Heart right ventricle (tissue), 16 donors: ENCODE measurements at regions not wholly inside any gene's neighbourhood (a gene's known extent, or its start where the extent isn't known, plus 50 kb on each side); places are given as distances from the start of the nearest gene placed in this dataset.

Experiments
- ATAC-seq, 8 donors: fragments of 200-7000 bp; cut with Tn5 transposase; one replicate each; pipeline ENCODE4 v1.9.1; 2020; ENCODE audit warnings: mild to moderate bottlenecking in 8 of 8, moderate library complexity in 8 of 8, moderate number of reproducible peaks in 1 of 8
- DNase-seq, 2 donors: peaks; one replicate each; pipeline ENCODE4 v3.0.0-alpha.2; 2020
- H3K27ac ChIP-seq, 10 donors: fragments of 200-600 bp; sonication (generic) in 2 of 10; one replicate each; pipeline versions ENCODE4 v1.5.0 to v1.8.0; 2020 to 2022; ENCODE audit warnings: mild to moderate bottlenecking in 3 of 10
- H3K27me3 ChIP-seq, 7 donors: fragments of 200-600 bp; one replicate each; pipeline ENCODE4 v1.8.0; 2021 to 2022; ENCODE audit warnings: mild to moderate bottlenecking in 2 of 7
- H3K36me3 ChIP-seq, 9 donors: fragments of 200-600 bp; sonication (generic) in 1 of 9; one replicate each; pipeline versions ENCODE4 v1.5.0 to v1.8.0; 2020 to 2022; ENCODE audit warnings: mild to moderate bottlenecking in 2 of 9
- H3K4me1 ChIP-seq, 9 donors: fragments of 200-600 bp; sonication (generic) in 1 of 9; one replicate each; pipeline versions ENCODE4 v1.5.0 to v1.8.0; 2020 to 2022; ENCODE audit warnings: mild to moderate bottlenecking in 4 of 9
- H3K4me3 ChIP-seq, 10 donors: fragments of 200-600 bp; sonication (generic) in 2 of 10; one replicate each; pipeline versions ENCODE4 v1.5.0 to v1.8.0; 2020 to 2022; ENCODE audit warnings: mild to moderate bottlenecking in 7 of 10, moderate library complexity in 2 of 10
- H3K9me3 ChIP-seq, 11 donors: fragments of 200-600 bp in 10 of 11; sonication (generic) in 2 of 11; one replicate each; pipeline versions ENCODE4 v1.5.0 to v1.8.0; 2013 to 2022; ENCODE audit warnings: mild to moderate bottlenecking in 2 of 11, control low read depth in 1 of 11, moderate library complexity in 1 of 11
- WGBS, 2 donors: extraction: QIAGEN DNeasy Blood & Tissue Kit; methylation state at CpG; one replicate each; pipeline ENCODE4 v1.1.7; 2013; ENCODE audit warnings: inconsistent platforms in 1 of 2; 5-methylcytosine and 5-hydroxymethylcytosine counted together
- intact Hi-C, 10 donors: fragments of 100-400 bp; cut with DNase I; formaldehyde crosslinking; loops; one replicate each; pipeline versions ENCODE4 v1.11.1 to v1.14.2; 2022
- TF ChIP-seq, protein P1 (sequence below), 9 donors: fragments of 200-600 bp; sonication (generic) in 2 of 9; IDR thresholded peaks; one replicate each; pipeline versions ENCODE4 v1.5.0 to v1.8.0; 2021 to 2022; ENCODE audit warnings: antibody characterized with exemption in 9 of 9, mild to moderate bottlenecking in 5 of 9, moderate library complexity in 1 of 9
- donor health status: Arrhythmogenic right ventricular cardiomyopathy.
- donor health status: ischemic (EF 13 %, LVEDD 7.1; RV severe dilation, severe dysfunction).
- donor health status: healthy with polysubstance abuse.
- donor health status: DM: no; HTN: yes; CAD: no.
- donor health status: DM: no; HTN: no; CAD: no.
- donor health status: ischemic (EF 25% LVEDD 6.9; RV normal size, moderate dysfunction).
- donor health status: ischemic (EF 25% LVEDD 5.7; RV mildly dilated, moderate dysfunction).
- donor health status: healthy.
- donor health status: DM: yes; HTN: yes; CAD: no.
- donor health status: Ischemic cardiomyopathy.
- donor health status: ischemic (EF 35%, LVEDD 5.7; RV mildly dilated, moderate dysfunction).
- donor health status: nonischemic (EF 11% LVEDD 7.7; RV severe dilation, severe dysfunction).
- donor health status: DM: yes; HTN: yes; CAD: no.
- donor health status: PGD.
- donor health status: ischemic (EF 29% LVEDD 5.4; RV normal size, mild dysfunction).
- donor health status: nonischemic (EF 23%, LVEDD 6.1; RV moderate dilation, normal function).

GRCh38 chr11:80346353-80347059 is 905.7 kb upstream of the TENM4 start:
- ATAC-seq: peak in 1 of 8 donors; percentile 41
- Histone ChIP-seq H3K36me3 (no peaks in the 10 kb centered on the region), H3K4me3 (no peak overlapping the region), H3K4me1 (no peaks in the 10 kb centered on the region), H3K27ac (no peak overlapping the region), H3K9me3 (no peaks in the 10 kb centered on the region), H3K27me3 (no peaks in the 10 kb centered on the region)
- TF ChIP-seq, protein P1, sequence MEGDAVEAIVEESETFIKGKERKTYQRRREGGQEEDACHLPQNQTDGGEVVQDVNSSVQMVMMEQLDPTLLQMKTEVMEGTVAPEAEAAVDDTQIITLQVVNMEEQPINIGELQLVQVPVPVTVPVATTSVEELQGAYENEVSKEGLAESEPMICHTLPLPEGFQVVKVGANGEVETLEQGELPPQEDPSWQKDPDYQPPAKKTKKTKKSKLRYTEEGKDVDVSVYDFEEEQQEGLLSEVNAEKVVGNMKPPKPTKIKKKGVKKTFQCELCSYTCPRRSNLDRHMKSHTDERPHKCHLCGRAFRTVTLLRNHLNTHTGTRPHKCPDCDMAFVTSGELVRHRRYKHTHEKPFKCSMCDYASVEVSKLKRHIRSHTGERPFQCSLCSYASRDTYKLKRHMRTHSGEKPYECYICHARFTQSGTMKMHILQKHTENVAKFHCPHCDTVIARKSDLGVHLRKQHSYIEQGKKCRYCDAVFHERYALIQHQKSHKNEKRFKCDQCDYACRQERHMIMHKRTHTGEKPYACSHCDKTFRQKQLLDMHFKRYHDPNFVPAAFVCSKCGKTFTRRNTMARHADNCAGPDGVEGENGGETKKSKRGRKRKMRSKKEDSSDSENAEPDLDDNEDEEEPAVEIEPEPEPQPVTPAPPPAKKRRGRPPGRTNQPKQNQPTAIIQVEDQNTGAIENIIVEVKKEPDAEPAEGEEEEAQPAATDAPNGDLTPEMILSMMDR (IDR thresholded peaks at IDR 0.05): no peak
- intact Hi-C loops: no loop called here
- 61 to 62% methylated on average over 6 of the region's 6 CpGs for WGBS, 2 donors
- DNase-seq: no peak

GRCh38 chr11:80343436-80343835 is 902.6 kb upstream of the TENM4 start:
- H3K36me3 ChIP-seq: no peaks in the 10 kb centered on the region
- intact Hi-C loops: no loop called here
- no peak for DNase-seq
- H3K27ac ChIP-seq: no peak overlapping the region
- no peak overlapping the region for H3K4me3 ChIP-seq
- no peaks in the 10 kb centered on the region for H3K27me3 ChIP-seq
- no peaks in the 10 kb centered on the region for H3K4me1 ChIP-seq
- H3K9me3 ChIP-seq: no peaks in the 10 kb centered on the region
- TF ChIP-seq, protein P1 (IDR thresholded peaks at IDR 0.05): no peak
- ATAC-seq: no peak

DNA sequence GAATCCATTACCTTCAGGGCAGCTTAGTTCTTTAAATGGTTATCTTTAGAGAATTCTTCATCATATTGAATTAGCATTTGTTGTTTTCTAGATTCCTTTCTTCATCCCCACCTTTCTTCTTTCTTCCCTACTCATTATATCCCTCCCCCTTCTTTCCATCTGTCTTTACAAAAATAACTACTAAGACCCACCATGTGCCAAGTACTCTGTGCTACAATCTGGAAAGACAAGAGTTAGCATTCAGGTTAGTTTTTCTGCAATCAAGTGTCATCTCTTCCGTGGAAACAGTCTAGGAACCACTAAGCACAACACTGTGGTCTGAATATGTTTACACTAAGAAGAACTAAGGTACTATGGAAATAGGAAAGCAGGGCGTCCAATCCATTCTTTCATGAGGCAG is 897.4 kb upstream of the TENM4 start:
- Histone ChIP-seq H3K27me3 (no peaks in the 10 kb centered on the region), H3K27ac (no peak overlapping the region), H3K4me1 (no peaks in the 10 kb centered on the region), H3K4me3 (no peak overlapping the region), H3K36me3 (no peaks in the 10 kb centered on the region), H3K9me3 (no peaks in the 10 kb centered on the region)
- DNase-seq (no peak), ATAC-seq (no peak)
- intact Hi-C loops: no loop called here
- TF ChIP-seq, protein P1 (IDR thresholded peaks at IDR 0.05): no peak
- WGBS, 2 donors: 31 to 90% methylated on average over 2 of the region's 2 CpGs

DNA sequence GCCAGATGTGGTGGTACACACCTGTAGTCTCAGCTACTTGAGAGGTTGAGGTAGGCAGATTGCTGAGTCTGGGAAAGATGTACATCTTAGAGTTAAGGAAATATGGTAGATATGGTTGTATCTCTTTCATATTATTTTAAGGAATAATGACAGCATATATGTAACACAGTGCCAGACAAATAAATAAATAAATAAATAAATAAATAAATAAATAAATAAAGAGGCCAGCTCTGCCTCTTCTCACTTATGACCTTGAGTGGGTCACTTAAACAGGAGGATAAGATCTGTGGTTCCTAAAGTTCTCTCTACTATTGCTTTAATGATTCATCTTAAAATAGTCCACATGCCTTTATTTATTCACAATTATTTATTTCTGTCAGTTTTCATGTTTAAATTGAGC is 890.9 kb upstream of the TENM4 start:
- no peaks in the 10 kb centered on the region for H3K4me1 ChIP-seq
- H3K27me3 ChIP-seq: no peaks in the 10 kb centered on the region
- no peak overlapping the region for H3K27ac ChIP-seq
- DNase-seq: no peak
- ATAC-seq: no peak
- intact Hi-C loops: no loop called here
- no peaks in the 10 kb centered on the region for H3K36me3 ChIP-seq
- H3K4me3 ChIP-seq: no peak overlapping the region
- H3K9me3 ChIP-seq: peaks cover 0 to 3% (median 0%) of the 10 kb centered on the region in 11 donors
- TF ChIP-seq, protein P1 (IDR thresholded peaks at IDR 0.05): no peak
